OCI-M2 (cell line): ENCODE measurements at regions not wholly inside any gene's neighbourhood (a gene's known extent, or its start where the extent isn't known, plus 50 kb on each side); places are given as distances from the start of the nearest gene placed in this dataset.

Experiments used
- DNase-seq: peaks from one replicate; lab custom pipeline; 2025; ENCODE audit not compliant: unreplicated experiment; lab: John Stamatoyannopoulos, UW

DNA sequence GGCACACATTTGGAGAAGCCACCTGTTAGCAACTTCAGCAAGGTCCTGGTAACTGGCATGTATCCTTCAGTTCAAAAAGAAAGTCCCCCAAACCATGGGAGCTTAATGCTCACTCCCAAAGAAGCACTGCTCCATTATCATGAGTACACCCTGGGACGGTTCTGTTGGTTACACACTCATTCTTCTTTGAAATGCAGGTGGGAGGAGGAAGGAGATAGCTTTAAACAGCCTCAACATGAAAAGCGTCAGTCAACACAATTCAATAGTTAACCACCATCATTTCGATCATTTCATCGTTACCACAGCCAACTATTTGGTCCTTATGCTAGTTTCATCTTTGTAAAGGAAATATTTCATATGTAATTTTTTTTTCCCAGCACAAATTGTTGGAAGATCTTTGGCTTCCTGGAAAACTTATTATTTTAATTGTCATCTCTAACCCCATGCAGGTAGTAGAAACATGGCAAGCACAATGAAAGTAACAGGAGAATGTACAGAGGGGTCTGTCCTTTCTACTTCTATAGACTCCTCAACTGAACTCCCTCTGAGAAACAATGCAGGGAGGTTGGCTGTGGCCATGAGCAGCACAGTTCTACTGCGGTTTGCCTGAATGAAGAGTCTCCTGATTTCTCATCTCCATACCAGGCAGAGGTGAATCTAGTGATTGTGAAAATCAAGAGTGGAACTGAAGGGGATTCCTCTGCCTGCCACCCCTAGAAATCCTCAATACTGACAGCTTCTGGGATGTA, 196.4 kb upstream of the FOXN3 start:
- DNase-seq, result no peak

DNA sequence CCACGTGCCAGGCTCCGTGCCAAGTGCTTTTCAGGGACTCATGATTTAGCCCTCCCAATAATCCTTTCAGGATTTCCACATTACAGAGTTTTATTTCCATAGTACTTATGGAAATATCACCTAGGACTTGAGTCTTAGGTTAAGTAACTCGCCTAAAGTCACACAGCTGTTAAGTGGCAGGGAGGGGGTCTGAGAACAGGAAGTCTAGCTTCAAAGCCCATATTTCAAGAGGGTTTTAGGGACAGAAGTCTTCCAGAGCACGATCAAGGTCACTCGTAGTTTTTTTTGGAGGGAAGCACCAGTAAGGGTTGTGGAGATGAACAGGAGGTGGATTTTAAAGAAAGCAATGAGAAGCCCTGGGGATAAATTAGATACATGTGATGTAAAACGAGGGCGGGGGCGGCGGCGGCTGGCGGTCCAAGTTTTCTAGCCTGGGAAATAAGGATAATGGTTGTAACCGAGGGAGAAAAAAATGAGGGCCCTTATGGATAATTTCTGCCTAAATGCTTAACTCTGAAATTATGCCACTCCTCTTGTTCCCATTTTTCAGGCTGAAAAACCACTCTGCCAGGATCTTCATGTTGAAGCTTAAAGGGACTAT, 192.6 kb upstream of the FOXN3 start:
- no peak for DNase-seq

DNA sequence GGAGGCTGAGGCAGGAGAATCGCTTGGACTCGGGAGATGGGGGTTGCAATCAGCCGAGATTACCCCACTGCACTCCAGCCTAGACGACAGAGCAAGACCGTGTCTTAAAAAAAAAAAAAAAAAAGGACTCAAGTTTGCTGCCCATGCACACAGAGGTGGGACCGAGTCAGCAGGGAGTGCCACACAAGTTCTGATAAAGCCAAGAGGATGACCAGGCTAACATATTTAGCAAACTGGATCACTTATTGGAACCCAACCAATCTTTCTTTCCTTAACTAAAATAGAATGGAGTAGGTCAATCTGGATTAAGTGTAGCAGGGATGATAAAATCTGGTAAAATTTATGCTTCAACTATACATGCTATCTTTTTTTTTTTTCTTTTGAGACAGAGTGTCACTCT, 190.4 kb upstream of the FOXN3 start:
- DNase-seq, result no peak

DNA sequence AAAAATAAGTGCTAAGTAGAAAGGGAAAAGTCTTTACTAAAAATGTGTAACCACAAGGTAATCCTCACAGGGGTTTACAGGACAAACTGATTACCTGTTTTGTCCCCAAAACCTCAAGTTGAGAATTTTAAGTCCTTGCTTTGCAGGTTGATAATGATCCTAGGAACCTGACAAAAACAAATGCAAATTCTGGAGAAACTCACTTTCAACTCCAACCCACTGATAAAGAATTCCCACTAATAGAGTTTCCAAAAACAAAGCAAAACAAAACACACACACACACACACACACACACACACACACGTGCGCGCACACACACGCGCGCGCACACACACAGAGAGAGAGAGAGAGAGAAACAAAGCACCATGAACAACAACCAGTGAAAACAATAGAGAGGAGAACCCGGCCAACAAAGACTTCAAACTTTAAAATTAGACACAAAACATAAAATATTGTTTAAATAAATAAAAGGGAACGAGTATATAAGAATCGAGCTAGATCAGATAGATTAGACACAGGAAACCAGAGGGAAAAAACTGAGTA, 187.0 kb upstream of the FOXN3 start:
- no peak for DNase-seq

DNA sequence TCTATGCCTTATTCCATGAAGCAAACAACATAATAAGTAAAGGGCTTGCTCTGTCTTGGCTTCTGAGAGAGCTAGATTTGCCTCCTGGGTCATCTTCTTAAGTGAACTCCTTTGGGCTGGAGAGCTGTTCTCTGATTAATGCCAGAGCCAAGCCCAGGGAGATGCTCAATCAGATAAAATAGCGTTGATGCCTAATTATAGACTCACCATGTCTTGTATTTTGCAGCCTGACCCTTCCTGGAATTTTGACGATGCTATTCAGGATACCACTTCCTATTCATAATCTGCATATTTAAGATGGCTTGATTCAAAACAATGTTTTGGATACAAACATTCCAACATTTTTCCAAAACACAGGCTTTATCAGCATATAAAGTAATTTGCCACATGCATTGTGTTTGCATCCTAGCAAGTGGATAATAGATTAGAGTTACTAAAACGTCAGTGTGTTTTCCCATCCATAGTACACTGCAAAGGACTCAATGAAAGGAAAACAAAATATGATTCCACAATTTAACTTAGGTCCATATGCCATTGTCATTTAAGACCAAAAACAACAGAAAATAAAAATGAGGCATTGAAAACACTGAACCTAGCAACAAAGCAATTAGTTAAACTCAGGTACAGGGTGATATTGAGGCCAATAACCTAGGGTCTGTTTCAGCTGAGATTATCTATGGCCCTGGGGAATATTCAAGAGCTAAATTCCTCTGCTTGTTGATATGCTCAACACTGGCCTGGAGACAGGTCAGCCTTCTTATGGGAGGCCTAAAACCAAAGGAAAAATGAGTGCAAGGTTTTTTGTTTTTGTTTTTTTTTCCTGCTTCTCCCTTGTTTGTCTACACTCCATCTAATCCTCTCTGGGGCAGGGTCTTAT, 184.2 kb upstream of the FOXN3 start:
- DNase-seq, result no peak

DNA sequence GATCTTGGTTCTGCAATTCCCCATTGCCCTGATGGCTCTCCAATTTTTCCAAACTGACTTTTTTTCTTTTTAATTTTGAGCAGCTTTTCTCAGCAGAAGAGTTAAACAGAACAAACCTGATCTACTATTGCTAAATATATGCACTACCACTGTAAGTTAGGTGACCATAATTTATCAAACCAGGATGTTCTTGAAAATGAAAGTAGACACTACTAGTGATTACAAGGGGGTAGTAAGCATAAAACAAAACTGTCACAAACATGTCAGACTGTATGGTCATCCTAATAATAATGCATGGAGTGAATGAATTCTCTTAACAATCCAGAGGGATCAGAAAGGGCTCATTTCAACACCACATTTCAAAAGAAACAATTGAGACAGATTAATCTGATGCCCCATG, 183.0 kb upstream of the FOXN3 start:
- DNase-seq, result no peak

DNA sequence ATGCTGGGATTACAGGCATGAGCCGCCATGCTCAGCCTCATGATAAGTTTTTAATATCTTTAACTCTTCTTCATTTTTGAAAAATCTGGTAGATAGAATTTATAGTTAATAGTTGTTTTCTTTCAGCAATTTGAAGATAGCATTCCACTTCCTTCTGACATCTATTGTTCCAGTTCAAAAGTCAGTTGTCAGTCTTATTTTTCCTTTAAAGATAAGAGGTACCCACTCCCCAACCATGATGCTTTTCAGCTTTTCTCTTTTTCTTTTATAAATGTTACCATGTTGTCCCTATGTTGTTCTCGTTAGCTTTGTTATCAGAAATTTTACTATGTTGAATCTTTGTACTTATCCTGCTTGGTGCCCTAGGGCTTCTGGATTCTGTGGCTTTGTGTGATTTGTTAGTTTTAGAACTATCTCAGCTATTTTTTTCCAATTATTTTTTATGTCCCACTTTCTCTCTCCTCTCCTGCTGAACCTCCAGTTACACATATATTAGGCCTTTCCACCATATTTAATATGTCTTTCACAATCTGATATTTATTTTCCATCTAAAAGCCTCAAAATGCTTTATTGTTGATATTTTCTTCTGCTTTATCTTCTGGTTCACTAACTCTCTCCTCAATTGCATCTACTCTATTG, 181.6 kb upstream of the FOXN3 start:
- no peak for DNase-seq

DNA sequence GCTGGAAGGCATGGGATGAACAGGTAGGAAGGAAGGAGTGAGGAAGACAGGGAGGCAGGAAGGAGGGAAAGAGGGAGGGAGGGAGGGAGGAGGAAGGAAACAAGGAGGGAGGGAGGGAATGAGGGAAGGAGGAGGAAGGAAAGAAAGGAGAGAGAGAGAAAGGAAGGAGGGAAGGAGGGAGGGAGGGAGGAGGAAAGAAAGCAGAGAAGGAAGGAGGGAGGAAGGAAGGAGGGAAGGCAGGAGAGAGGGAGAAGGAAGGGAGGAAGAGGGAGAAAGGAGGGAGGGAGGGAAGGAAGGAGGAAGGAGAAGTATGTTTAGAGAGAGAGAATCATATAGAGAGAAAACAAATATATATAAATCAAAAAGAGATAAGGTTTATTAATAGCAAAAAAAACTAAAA, 175.9 kb upstream of the FOXN3 start:
- DNase-seq, result no peak

DNA sequence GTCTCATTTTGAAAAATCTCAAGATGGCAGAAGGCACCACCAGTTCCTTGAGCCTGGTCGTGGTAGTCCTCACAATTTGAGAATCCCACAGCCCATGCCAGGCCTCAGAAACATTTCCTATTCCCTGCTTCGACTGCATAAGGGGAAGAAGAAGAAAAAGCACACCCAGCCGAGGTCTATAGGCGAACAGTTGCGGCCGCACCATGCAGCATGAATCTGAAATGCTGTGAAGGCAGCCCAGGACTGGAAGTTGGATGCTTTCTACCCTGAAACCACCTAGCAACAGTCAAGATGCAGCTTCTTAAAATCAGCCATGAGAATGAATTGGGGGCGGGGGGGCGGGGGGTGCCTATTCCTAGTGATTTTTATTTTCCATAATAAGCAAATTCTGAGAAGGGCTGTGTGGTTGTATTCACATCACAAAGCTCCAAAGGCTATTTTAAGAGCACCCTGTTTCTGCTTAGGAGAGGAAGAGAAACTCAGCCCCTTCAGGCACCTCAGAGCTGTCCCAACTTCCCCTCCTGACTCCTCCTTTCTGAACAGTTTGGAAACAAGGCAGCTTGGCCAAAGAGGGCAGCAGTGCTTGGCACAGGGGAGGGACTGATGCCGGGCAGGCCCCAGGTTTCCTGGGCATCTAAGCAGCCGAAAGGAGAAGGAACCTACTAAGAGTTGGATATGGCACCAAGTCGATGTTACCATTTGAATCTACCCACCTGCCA, 172.5 kb upstream of the FOXN3 start:
- DNase-seq, result no peak

DNA sequence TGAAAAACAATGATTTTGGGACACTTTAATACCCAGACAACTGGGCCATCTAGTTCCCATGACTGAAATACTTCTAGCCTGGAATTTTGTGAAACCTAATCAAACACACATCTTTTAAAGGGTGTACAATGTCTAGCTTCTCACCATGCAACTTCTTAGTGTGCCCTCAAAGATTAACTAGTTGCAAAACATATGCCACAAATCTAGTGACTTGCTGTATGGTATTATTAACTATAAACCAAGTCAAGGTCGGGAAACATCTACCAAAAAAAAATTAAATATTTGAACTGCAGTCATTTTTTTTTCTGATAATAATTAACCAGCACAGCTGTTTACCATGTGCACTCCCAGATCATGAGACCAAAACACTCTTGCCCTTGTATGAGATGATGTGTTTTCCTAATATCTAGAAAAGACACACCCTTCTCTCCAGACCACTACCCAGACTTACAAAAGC, 171.8 kb upstream of the FOXN3 start:
- DNase-seq, result no peak

DNA sequence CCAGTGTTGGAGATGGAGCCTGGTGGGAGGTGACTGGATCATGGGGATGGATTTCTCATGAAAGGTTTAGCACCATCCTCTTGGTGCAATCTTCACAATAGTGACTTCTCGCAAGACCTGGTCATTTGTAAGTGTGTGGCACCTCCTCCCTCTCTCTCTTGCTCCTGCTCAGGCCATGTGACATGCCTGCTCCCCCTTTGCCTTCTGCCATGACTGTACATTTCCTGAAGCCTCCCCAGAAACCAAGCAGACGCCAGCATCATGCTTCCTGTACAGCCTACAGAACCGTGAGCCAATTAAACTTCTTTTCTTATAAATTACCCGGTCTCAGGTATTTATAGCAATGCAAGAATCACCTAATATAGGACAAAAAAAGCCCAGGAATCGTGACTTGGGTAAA, 171.0 kb upstream of the FOXN3 start:
- DNase-seq, result no peak

DNA sequence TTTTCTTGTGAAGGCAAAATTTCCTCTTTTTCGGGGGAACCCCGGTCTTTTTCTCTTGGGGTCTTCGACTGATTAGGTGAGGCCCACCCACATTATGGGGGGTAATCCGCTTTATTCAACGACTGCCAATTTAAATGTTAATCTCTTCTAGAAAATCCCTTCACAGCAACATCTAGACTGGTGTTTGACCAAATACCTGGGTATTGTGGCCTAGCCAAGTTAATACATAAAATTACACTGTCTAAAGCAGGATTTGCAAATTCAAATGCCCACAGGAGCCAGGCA, 170.0 kb upstream of the FOXN3 start:
- no peak for DNase-seq

DNA sequence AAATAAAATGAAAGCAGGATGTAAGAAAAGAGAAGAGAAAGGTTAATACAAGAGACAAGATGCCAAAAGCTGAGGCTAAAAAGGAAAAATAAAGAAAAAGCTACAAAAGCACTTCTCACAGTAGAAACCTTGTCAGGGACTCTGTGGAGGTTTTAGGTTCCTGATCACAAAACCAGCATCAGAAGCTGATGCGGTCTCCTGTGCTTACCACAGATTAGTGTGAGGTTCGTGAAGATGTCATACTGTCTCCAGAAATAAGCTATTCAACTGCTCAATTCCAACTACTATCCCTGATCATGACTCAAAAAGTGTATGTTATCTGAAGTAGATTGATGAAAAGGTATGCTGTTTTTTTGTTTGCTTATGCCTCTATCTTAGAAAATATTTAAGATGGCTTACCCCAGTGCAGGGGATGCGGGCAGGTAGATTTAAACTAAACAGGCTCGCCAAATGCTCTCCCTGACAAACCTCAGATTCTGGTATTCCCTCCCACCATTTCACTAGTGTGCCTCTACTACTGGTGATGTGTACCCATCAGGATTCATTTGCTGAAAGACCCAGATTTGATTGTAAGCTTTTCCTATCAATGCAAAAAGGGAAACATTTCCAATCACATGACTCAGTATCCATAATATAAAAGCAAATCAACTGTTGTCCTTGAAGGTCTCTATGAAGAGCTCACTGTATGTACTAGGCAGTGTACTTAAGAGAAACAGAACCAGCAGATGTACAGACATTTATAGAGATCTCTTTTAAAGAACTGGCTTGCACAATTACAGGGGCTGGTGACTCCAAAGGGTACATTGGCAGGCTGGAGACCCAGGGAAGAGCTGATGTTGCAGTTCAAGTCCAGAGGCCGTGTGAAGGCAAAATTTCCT, 169.5 kb upstream of the FOXN3 start:
- no peak for DNase-seq

DNA sequence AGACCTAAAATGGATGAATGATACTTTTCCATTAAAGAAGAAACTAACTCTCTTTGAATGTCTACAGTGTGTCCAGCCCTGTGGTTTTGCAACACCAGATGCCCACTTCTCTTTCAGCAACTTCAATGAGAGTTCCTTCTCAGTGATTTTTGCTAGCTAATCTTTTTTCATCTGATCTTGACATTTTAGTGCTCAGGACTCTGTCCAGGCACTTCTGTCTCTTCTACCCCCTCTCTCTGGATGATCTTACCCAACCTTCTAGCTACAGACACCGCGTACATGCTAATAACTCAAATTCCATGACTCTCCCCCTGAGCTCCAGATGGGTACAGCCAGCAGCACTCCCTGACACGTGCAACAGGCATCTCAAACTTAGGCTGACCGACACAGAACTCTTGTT, 161.1 kb upstream of the FOXN3 start:
- DNase-seq, result no peak

DNA sequence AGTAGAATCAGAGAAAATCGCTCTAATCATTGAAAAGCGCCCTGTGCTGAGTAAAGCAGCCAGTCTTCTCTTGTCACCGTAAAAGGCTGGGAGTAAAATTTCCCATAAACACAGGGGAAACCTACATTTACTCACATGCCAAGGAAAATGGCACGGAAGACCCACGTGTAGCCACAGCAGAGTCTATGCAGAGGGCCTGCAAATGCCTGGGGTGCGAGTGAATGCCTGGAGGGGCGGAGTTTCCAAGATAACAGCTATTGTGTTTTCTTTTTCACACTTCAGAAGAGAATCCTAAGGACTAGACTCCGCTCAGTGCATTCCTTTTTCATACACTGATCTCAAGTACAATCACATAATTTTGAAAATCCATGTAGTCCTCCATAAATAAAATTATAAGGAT, 159.9 kb upstream of the FOXN3 start:
- DNase-seq, result peak; percentile 45

DNA sequence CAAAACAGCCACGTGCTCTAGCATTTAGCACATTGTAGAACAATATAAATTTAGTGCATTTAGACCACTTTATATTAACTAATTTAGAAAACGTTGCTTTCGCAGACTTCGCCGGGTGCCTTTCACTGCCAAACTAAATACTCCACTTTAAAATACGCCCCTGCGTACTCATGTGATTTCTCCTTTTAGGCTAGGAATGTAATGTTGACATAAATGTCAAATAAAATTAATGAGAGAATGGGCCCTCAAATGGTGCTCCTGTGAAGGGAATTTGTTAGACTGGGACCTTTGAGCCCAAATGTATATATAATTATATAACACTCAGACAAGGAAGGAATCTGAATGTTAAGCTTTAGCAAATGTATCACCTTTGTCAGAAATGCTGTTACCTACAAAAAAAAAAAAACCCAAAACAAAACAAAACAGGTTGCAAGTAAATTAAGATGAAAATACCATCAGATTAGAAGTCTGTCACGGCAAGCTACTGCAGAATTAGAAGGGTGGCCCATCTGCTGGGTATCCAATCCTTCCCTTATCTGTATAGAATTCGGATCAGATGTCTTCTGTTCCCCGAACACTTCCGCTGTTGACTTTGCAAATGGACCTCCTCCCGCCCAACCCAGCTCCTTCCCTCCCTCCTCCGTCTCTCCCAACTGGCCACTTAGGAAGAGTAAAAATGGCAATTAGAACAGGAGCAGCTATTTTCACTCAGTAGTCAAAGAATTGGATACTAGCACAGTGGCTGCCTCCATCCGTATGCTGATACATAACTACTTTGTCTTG, 159.3 kb upstream of the FOXN3 start:
- DNase-seq, result no peak

DNA sequence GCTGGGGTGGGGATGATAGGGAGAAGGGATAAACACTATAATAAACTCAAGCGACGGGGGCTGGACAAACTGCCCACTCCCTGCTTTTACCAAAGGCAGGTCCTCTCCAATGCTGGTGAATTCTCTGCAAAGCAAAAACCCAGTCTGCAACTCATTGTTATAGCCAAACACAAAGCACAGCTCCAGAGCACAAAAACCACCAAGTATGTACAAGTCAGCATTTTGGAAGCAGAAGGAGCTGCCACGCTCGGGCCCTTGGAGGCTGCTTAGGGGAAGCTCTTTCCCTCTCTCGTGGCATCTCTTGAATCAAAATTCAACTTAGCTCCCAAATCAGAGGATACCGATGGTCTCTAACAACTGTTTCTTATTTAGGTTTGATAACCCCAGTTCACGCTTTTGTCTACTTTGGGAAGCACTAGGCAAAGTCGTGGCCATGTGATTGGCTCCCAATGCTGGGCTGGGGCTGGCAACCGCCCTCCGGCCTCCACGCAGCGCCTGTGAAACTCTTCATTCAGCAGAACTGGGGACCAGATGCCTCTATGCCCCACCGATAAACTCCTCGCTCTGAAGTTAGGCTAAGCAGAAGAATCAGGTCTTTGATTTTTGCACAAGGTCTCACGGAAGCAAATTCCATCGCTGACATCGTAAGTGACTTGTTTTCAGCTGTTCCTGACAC, 158.5 kb upstream of the FOXN3 start:
- no peak for DNase-seq

DNA sequence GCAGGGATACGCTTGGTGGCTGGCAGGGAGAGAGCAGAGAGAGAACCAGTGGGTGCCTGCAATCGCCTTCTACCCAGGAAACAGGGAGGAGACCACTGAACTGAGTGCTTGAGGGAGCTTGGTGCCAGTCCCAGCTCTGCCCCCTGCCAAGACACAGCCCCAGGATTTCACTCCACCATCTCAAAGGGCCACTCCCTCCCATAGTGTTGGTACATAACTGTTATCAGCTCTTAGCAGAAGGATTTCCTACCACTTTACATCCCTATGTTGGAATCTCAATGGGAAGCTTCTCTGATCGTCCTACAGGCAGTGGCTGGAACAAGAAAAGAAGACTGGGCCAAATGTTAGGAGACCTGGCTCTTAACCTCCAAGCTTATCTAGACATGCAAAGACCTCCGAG, 157.4 kb upstream of the FOXN3 start:
- no peak for DNase-seq

DNA sequence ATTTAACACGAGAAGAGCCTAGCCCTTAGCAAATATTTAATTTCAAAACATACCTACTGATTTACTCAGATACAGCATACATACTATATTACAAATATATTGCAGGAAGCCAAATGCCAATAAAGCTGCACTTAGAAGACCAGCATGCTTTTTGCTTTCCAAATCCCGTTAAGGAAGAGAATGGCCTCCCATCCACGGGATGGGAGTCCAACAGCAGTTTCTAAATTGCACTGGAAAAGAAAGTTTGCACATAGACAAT, 156.3 kb upstream of the FOXN3 start:
- no peak for DNase-seq
